ENCODE measurements at regions not wholly inside any gene's neighbourhood (a gene's known extent, or its start where the extent isn't known, plus 50 kb on each side); places are given as distances from the start of the nearest gene placed in this dataset.

GRCh38 chr11:90448256-90448655 is 225.4 kb upstream of the CHORDC1 start:
- H3K4me3 Mint-ChIP-seq, result peak overlapping the region in 1 of 3 experiments; percentile 28
- H3K27me3 Mint-ChIP-seq (ENCODE audit: low read depth), result no peaks in the 10 kb centered on the region
- TF ChIP-seq, protein P1, sequence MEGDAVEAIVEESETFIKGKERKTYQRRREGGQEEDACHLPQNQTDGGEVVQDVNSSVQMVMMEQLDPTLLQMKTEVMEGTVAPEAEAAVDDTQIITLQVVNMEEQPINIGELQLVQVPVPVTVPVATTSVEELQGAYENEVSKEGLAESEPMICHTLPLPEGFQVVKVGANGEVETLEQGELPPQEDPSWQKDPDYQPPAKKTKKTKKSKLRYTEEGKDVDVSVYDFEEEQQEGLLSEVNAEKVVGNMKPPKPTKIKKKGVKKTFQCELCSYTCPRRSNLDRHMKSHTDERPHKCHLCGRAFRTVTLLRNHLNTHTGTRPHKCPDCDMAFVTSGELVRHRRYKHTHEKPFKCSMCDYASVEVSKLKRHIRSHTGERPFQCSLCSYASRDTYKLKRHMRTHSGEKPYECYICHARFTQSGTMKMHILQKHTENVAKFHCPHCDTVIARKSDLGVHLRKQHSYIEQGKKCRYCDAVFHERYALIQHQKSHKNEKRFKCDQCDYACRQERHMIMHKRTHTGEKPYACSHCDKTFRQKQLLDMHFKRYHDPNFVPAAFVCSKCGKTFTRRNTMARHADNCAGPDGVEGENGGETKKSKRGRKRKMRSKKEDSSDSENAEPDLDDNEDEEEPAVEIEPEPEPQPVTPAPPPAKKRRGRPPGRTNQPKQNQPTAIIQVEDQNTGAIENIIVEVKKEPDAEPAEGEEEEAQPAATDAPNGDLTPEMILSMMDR (IDR thresholded peaks at IDR 0.05; ENCODE audit: unreplicated experiment in 3 of 3), result no peak
- peaks cover 38% of the 10 kb centered on the region for H3K4me1 Mint-ChIP-seq
- H3K9me3 Mint-ChIP-seq, result no peaks in the 10 kb centered on the region
- peak overlapping the region; percentile 28 to 66 (median 51) for H3K27ac Mint-ChIP-seq
- H3K36me3 Mint-ChIP-seq (ENCODE audit: low read depth), result no peaks in the 10 kb centered on the region

DNA sequence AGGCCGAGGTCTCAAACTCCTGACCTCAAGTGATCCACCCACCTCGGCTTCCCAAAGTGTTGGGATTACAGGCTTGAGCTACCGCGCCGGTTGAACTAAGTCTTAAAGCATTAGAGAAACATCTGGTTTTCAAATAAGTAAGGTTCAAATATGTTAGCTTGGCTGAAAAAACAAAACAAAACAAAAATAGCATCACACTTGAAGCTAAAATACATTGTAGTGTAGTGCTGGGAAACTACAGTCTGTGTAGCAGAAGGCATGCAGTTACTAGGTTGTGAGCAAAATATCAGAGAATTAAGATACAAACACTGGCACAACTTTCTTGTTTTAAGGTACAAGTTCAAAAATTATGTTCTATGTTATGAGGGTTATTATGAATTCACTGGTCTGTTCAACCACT is 224.8 kb upstream of the CHORDC1 start:
- peaks cover 38% of the 10 kb centered on the region for H3K4me1 Mint-ChIP-seq
- TF ChIP-seq, protein P1 (IDR thresholded peaks at IDR 0.05; ENCODE audit: unreplicated experiment in 3 of 3), result no peak
- H3K27ac Mint-ChIP-seq, result peak overlapping the region; percentile 66 to 87 (median 75)
- H3K27me3 Mint-ChIP-seq (ENCODE audit: low read depth), result no peaks in the 10 kb centered on the region
- H3K4me3 Mint-ChIP-seq, result peak overlapping the region in 1 of 3 experiments; percentile 17
- H3K36me3 Mint-ChIP-seq (ENCODE audit: low read depth), result no peaks in the 10 kb centered on the region
- H3K9me3 Mint-ChIP-seq, result no peaks in the 10 kb centered on the region

DNA sequence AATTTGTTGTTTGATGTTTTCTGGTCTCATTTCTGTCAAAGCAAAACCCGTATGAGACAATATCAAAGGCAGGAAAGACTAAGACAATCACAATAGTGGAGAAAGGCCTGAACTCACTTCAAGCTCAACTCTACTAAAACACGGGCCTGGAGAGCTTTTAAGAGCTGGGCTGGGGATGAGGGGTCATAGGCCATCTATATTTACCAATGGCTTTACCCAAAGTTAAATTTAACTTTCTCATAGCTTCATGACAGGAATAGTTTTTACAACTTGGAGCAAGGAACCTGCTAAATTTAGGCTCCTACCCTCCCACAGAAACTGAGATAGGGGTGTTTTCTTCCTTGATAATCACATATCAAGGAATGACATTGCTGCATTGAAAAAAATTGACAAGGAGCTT is 223.4 kb upstream of the CHORDC1 start:
- Mint-ChIP-seq H3K4me1 (peaks cover 38% of the 10 kb centered on the region), H3K36me3 (ENCODE audit: low read depth) (no peaks in the 10 kb centered on the region), H3K4me3 (no peak overlapping the region), H3K27me3 (ENCODE audit: low read depth) (no peaks in the 10 kb centered on the region), H3K9me3 (no peaks in the 10 kb centered on the region), H3K27ac (no peak overlapping the region)
- TF ChIP-seq, protein P1 (IDR thresholded peaks at IDR 0.05; ENCODE audit: unreplicated experiment in 3 of 3), result no peak

GRCh38 chr11:90438069-90438468 is 215.2 kb upstream of the CHORDC1 start:
- Mint-ChIP-seq H3K27ac (no peak overlapping the region), H3K9me3 (no peaks in the 10 kb centered on the region), H3K27me3 (ENCODE audit: low read depth) (no peaks in the 10 kb centered on the region), H3K36me3 (ENCODE audit: low read depth) (no peaks in the 10 kb centered on the region), H3K4me1 (no peaks in the 10 kb centered on the region), H3K4me3 (no peak overlapping the region)
- TF ChIP-seq, protein P1 (IDR thresholded peaks at IDR 0.05; ENCODE audit: unreplicated experiment in 3 of 3), result no peak

DNA sequence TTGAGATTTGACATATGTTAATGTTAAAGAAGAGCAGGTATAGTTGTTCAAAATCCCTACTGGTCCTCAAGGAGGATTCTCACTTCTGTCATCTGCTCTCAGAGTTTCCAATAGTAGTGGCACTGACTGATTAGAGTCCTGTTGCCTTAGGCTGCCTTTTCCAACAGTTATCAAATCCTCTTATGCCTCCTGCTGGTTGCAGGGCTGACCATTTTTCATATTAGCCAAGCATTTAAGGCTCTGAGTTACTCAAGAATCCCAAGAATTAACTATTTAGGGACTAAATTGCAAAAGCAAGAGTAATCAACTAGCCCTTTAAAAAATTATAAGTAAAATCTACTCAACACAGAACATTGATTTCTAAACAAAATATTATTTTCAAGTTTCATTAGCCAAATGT is 212.0 kb upstream of the CHORDC1 start:
- no peaks in the 10 kb centered on the region for H3K27me3 Mint-ChIP-seq (ENCODE audit: low read depth)
- no peak overlapping the region for H3K4me3 Mint-ChIP-seq

DNA sequence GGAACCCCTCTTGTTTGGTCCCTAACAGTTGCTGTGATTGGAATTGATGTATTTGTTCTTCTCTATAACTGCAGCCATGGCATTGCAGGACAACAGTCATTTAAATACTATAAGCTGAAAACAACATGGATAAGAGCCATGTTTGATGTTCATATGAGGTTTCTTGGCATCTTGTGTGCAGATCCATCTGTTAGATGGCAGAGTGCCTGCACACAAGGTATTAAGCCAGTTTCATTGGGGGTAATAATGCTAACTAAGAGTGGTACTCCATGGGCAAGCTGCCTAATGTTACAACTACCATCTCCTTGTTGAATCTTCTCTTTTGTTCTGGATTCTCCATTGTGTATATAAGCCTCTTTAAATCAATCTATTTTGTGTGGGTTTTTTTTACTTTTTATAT is 206.0 kb upstream of the CHORDC1 start:
- TF ChIP-seq, protein P1 (IDR thresholded peaks at IDR 0.05; ENCODE audit: unreplicated experiment in 3 of 3), result no peak
- Mint-ChIP-seq H3K36me3 (ENCODE audit: low read depth) (no peaks in the 10 kb centered on the region), H3K27ac (no peak overlapping the region), H3K27me3 (ENCODE audit: low read depth) (no peaks in the 10 kb centered on the region), H3K4me1 (peaks cover 4% of the 10 kb centered on the region), H3K4me3 (no peak overlapping the region), H3K9me3 (no peaks in the 10 kb centered on the region)

More for the DNA sequence above, 212.0 kb upstream of the CHORDC1 start:
- no peaks in the 10 kb centered on the region for H3K36me3 Mint-ChIP-seq (ENCODE audit: low read depth)
- TF ChIP-seq, protein P1 (IDR thresholded peaks at IDR 0.05; ENCODE audit: unreplicated experiment in 3 of 3), result peak in 2 of 3 experiments; percentile 32 to 41
- no peak overlapping the region for H3K27ac Mint-ChIP-seq
- H3K4me1 Mint-ChIP-seq, result no peaks in the 10 kb centered on the region
- no peaks in the 10 kb centered on the region for H3K9me3 Mint-ChIP-seq

Data from nephron (organoid).